ENCODE measurements at regions not wholly inside any gene's neighbourhood (a gene's known extent, or its start where the extent isn't known, plus 50 kb on each side); places are given as distances from the start of the nearest gene placed in this dataset.

GRCh38 chr5:21173526-21173925 lies 1185.5 kb upstream of the CDH18 start:
- intact Hi-C loops (cut with DNase I): no loop called here
- WGBS, 3 donors: 75 to 92% (median 89%) methylated on average over 2 of the region's 2 CpGs
- TF ChIP-seq CTCF (IDR thresholded peaks at IDR 0.05) (no peak), EP300 (IDR thresholded peaks at IDR 0.05) (no peak), POLR2A (IDR thresholded peaks at IDR 0.05) (no peak)

GRCh38 chr5:21173036-21173435 lies 1185.0 kb upstream of the CDH18 start:
- intact Hi-C loops (cut with DNase I): no loop called here
- no peaks in the 10 kb centered on the region for H3K27me3 ChIP-seq
- no peak overlapping the region for H3K4me3 ChIP-seq
- H3K27ac ChIP-seq: no peak overlapping the region
- TF ChIP-seq EP300 (IDR thresholded peaks at IDR 0.05): no peak
- no peak for TF ChIP-seq CTCF (IDR thresholded peaks at IDR 0.05)
- no peak for TF ChIP-seq POLR2A (IDR thresholded peaks at IDR 0.05)
- H3K4me1 ChIP-seq (ENCODE audit: insufficient read depth): no peaks in the 10 kb centered on the region
- DNase-seq: no peak
- H3K36me3 ChIP-seq: no peaks in the 10 kb centered on the region
- WGBS, 3 donors: 62 to 94% (median 91%) methylated on average over 2 of the region's 2 CpGs
- H3K9me3 ChIP-seq: no peaks in the 10 kb centered on the region

More at GRCh38 chr5:21173526-21173925, 1185.5 kb upstream of the CDH18 start:
- H3K27ac ChIP-seq: no peak overlapping the region
- H3K4me1 ChIP-seq (ENCODE audit: insufficient read depth): no peaks in the 10 kb centered on the region
- H3K4me3 ChIP-seq: no peak overlapping the region
- H3K36me3 ChIP-seq: no peaks in the 10 kb centered on the region
- H3K27me3 ChIP-seq: no peaks in the 10 kb centered on the region
- H3K9me3 ChIP-seq: no peaks in the 10 kb centered on the region
- DNase-seq: no peak

- Histone ChIP-seq H3K27ac (no peak overlapping the region), H3K9me3 (no peaks in the 10 kb centered on the region), H3K36me3 (no peaks in the 10 kb centered on the region), H3K4me1 (ENCODE audit: insufficient read depth) (no peaks in the 10 kb centered on the region), H3K4me3 (no peak overlapping the region), H3K27me3 (no peaks in the 10 kb centered on the region)
- TF ChIP-seq EP300 (IDR thresholded peaks at IDR 0.05): no peak
- no peak for TF ChIP-seq CTCF (IDR thresholded peaks at IDR 0.05)
- no peak for TF ChIP-seq POLR2A (IDR thresholded peaks at IDR 0.05)
- intact Hi-C loops (cut with DNase I): no loop called here
- no peak for DNase-seq
Measured at GRCh38 chr5:21171038-21171437, 1183.0 kb upstream of the CDH18 start.

- no peak for TF ChIP-seq EP300 (IDR thresholded peaks at IDR 0.05)
- TF ChIP-seq CTCF (IDR thresholded peaks at IDR 0.05): no peak
- TF ChIP-seq POLR2A (IDR thresholded peaks at IDR 0.05): no peak
- Histone ChIP-seq H3K27ac (no peak overlapping the region), H3K27me3 (no peaks in the 10 kb centered on the region), H3K36me3 (no peaks in the 10 kb centered on the region), H3K4me1 (ENCODE audit: insufficient read depth) (no peaks in the 10 kb centered on the region), H3K4me3 (no peak overlapping the region), H3K9me3 (no peaks in the 10 kb centered on the region)
- 88 to 91% (median 90%) methylated on average over 2 of the region's 2 CpGs for WGBS, 3 donors
- no peak for DNase-seq
- intact Hi-C loops (cut with DNase I): no loop called here
Measured at GRCh38 chr5:21168557-21168956, 1180.6 kb upstream of the CDH18 start.

- no peaks in the 10 kb centered on the region for H3K27me3 ChIP-seq
- H3K27ac ChIP-seq: no peak overlapping the region
- H3K4me3 ChIP-seq: no peak overlapping the region
- H3K36me3 ChIP-seq: no peaks in the 10 kb centered on the region
- DNase-seq: no peak
- no peaks in the 10 kb centered on the region for H3K4me1 ChIP-seq (ENCODE audit: insufficient read depth)
- intact Hi-C loops (cut with DNase I): no loop called here
- TF ChIP-seq EP300 (IDR thresholded peaks at IDR 0.05): no peak
- TF ChIP-seq POLR2A (IDR thresholded peaks at IDR 0.05): no peak
- no peak for TF ChIP-seq CTCF (IDR thresholded peaks at IDR 0.05)
- H3K9me3 ChIP-seq: no peaks in the 10 kb centered on the region
- 71 to 86% (median 78%) methylated on average over 6 of the region's 6 CpGs for WGBS, 3 donors
Measured at GRCh38 chr5:21165344-21165743, 1177.3 kb upstream of the CDH18 start.
